HG02759 (cell line): ENCODE measurements at regions not wholly inside any gene's neighbourhood (a gene's known extent, or its start where the extent isn't known, plus 50 kb on each side); places are given as distances from the start of the nearest gene placed in this dataset.
"Not testable (repeated sequence)": the region's sequence is repeated elsewhere in the genome, so short reads cannot be mapped to it uniquely, and the experiment has no call there.

Experiments
- ATAC-seq: cut with Tn5 transposase; IDR thresholded peaks from one replicate; pipeline ENCODE4 v1.9.1; 2021; ENCODE audit warnings: mild to moderate bottlenecking, moderate library complexity; ENCODE audit not compliant: unreplicated experiment

GRCh38 chr13:56012644-56013043, 1128.1 kb upstream of the PRR20A start:
- ATAC-seq = no peak

DNA sequence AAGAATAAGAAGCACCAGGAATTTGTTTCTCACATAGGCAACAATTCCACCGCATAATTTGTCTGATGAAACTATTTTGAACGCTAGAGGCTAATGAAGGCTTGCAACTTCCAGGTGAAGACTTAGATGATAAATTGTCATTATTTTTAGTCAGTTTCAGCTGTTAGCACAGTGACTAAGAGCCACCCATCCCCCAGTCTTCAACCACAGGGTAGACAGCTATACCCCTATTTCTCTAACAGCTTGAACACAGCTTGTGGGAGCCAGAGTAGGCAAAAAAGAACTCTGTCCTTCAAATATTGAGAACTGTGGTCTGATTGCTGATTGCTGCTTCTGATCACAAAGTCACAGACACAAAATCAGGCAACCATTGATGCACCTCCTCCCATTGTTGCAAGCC, 1124.8 kb upstream of the PRR20A start:
- no peak for ATAC-seq

- ATAC-seq = no peak
These were observed 1121.1 kb upstream of the PRR20A start for GRCh38 chr13:56019606-56020005.

- no peak for ATAC-seq
These were observed 1120.3 kb upstream of the PRR20A start for GRCh38 chr13:56020425-56020824.

GRCh38 chr13:56039992-56040391, 1100.7 kb upstream of the PRR20A start:
- no peak for ATAC-seq

GRCh38 chr13:56066321-56066720, 1074.4 kb upstream of the PRR20A start:
- no peak for ATAC-seq

GRCh38 chr13:56102641-56103040, 1038.1 kb upstream of the PRR20A start:
- no peak for ATAC-seq

GRCh38 chr13:56110751-56111150, 1030.0 kb upstream of the PRR20A start:
- no peak for ATAC-seq

GRCh38 chr13:56134524-56134923, 1006.2 kb upstream of the PRR20A start:
- no peak for ATAC-seq

DNA sequence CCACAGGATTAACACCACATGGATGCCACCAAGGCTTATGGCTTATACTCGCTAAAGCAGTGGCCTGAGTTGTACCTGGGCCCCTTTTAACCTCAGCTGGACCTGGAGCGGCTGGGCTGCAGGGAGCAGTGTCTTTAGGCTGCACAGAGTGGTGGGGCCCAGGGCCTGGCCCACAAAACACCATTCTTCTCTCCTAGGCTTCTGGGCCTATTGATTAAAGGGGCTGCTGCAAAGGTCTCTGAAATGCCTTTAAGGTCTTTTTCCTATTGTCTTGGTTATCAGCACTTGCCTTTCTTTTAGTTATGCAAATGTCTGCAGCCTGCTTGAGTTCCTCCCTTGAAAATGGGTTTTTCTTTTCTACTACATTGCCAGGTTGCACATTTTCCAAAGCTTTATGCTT, 973.9 kb upstream of the PRR20A start:
- ATAC-seq = no peak

DNA sequence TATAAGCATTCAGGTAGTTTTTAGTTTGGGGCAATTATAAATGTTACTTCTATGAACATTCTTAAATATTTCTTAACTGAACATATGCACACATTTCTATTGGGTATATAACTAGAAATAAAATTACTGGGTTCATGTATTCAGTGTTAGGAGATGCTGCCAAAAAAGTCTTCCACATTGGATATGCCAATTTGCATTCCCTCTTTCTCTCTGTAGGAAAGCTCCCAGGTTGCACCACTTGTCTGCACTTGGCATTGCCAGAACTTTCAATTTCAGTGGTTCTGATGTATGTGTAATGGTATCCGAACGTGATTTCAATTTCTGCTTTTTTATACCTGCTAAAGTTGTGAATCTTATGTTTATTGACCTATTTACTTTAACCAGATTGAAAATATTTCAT, 972.1 kb upstream of the PRR20A start:
- ATAC-seq = no peak

- ATAC-seq = no peak
These were observed 967.4 kb upstream of the PRR20A start for GRCh38 chr13:56173346-56173745.

- ATAC-seq = no peak
These were observed 958.1 kb upstream of the PRR20A start for GRCh38 chr13:56182598-56182997.

DNA sequence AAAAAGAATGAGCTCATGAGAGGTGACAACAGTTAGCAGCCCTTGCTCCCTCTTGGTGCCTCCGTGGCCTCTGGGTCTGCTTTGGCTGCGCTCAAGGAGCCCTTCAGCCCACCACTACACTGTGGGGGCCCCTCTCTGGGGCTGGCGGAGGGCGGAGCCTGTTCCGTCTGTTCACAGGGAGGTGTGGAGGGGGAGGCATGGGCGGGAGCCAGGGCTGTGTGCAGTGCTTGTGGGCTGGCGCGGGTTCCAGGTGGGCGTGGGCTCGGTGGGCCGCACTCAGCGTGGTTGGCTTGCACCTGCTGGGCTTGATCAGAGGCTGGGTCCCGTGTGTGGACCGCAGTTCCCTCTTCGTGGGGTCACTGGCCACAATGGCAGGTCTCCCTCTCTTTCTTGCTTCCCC, 953.4 kb upstream of the PRR20A start:
- ATAC-seq = no peak

DNA sequence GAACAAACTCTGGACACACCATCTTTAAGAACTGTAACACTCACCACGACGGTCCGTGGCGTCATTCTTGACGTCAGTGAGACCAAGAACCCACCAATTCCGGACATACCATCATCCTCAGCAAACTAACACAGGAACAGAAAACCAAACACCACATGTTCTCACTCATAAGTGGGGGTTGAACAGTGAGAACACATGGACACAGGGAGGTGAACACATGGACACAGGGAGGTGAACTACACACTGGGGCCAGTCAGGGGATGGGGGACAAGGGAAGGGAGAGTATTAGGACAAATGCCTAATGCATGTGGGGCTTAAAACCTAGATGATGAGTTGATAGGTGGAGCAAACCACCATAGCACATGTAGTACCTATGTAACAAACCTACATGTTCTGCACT, 952.1 kb upstream of the PRR20A start:
- not testable (repeated sequence) for ATAC-seq

GRCh38 chr13:56189439-56189838, 951.3 kb upstream of the PRR20A start:
- no peak for ATAC-seq

DNA sequence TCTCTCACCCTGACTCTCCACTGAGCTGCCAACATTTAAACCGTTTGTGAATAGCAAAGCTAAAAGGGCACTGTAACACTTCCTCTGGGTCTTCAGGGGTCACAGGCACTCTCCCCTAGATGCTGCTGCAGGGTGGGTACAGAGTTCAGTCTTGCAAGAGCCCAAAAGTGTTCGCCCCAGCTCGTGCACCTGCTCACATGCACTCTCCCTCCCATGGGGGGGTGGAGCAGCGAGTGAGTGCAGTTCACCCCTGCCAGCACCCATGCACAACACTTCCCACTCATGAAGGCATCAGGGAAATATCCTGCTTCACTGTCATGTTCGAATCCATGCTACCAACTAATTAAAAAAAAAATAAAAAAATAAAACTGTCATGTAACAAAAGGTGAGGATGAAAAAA, 950.7 kb upstream of the PRR20A start:
- no peak for ATAC-seq

- ATAC-seq = no peak
These were observed 942.4 kb upstream of the PRR20A start for GRCh38 chr13:56198350-56198749.

DNA sequence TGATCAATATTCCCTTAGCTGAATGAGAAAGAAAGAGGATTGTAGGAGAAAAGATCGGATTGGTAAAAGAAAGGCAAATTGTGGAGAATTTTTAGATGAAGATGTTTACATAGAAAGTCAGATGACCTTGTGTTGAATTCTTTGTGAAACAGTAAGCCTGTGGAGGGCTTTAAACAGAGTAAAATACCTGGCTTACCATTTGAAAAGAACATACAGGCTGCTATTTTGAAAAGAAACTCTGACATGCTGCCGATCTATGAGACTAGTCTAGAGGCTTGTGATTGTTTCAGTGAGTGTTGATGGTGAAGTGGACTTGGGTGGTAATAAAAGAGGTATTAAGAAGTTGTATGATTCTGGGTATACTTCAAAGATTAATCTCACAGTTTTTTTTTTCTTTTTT, 938.9 kb upstream of the PRR20A start:
- ATAC-seq = no peak

DNA sequence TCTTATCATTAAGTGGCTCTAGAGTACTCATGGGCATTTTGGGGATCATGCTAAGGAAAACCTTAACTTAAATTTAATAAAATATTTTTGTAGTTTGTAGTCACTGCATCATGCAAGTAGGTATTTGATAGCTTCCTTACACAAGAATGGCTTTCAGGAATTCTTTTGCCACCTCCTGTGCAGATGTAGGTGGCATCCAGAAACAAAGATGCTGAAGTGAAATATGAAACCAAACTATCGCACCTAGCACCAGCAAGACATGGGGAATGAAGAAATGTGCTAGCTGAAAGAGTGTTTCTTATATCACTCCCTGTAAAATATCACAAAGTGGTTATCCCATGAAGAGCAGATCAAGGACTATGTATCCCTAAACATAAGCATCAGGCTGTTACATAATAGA, 924.5 kb upstream of the PRR20A start:
- no peak for ATAC-seq

DNA sequence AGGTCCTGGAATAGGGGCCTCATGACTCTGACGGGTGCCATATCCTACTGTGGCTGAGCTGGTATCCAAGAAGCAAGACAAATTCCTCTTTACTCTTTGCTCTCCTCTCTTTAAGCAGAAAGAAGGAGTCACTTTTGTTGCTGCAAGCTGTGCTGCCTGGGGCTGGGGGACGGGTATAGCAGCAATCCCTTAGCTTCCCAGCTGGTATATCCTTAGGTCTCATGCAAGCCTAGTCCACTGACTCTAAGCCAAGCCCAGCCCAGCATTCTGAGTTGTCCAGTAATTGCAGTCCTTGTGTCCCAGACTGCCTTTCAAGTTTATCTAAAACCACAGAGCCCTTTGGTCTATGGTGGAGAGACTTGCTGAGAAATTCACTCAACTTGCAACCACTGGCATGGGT, 893.0 kb upstream of the PRR20A start:
- ATAC-seq = no peak

DNA sequence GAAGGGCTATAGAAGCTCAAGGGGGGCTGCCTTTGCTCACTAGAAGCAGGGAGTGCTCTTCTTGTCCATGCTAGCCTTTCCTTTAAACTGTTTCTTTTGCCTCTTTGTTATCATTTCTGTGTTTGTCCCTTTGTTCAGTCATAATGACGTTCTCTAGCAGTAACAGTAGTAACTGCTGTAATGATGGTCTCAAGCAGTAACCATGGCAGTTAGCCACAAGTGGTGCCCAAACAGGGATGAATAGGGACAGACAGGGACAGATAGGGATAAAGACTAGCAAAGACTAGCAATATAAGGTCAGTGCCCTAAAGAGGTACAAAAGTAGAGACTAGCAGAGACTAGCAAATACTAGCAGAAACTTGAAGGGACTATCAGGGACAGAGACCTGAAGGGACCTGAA, 869.0 kb upstream of the PRR20A start:
- no peak for ATAC-seq

DNA sequence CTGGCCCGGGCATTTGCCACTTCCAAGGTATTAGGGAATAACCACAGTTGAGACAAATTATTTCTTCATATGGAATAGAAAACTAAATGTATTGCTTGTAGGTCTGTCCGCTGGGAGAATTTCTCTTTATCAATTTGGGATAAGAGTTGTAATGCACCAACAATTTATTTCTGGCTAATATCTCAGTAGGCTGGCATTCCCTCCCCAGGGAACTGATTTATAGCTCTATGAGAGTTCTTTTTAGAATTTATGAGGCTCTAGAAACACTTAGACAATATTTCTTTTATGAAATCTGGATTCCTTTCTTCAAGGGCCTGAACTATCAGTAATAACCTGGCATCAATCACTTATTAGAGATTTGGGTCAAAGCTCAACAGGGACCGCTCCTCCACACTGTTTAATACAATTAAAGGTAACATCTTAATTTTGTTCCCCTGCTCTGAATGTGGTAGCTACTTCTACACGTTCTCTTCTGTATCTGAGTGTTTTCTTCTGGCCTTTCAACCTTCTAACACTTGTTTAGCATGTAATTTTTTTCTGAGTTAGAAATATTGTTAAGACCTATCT, 857.4 kb upstream of the PRR20A start:
- ATAC-seq = no peak

DNA sequence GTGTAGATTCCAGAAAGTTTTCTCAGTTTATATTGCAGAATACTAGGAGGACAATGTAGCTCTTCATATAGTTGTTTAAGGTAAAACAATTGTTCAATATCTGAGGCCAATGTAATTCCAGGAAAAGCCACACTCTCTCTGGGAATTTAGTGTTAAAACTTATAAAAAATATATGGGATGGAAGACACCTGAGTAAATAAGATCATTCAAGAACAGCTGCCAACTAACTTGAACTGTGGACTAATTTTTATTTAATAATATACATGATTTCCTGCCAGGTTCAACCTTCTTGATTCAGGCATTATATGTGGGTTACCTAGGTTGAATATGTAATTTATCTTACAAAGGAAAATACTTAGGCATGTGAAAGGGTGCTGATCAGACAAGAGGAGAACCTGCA, 841.1 kb upstream of the PRR20A start:
- ATAC-seq = no peak
